IMR-90 (cell line): ENCODE measurements at regions not wholly inside any gene's neighbourhood (a gene's known extent, or its start where the extent isn't known, plus 50 kb on each side); places are given as distances from the start of the nearest gene placed in this dataset.
"Not testable (repeated sequence)": the region's sequence is repeated elsewhere in the genome, so short reads cannot be mapped to it uniquely, and the experiment has no call there.

Experiments used
- ATAC-seq: fragments of 200-7000 bp; cut with Tn5 transposase; 2 replicates; pipeline ENCODE4 v1.9.1; 2020; ENCODE audit warnings: low read depth, mild to moderate bottlenecking, moderate library complexity
- BruUV-seq: library from RNA; stranded (reverse); fragments of 400-500 nt; replicated peaks from 2 replicates; lab custom pipeline; 2021; lab: Mats Ljungman, UMichigan
- CTCF ChIA-PET: fragments of 300-600 bp; formaldehyde crosslinking; extraction: SDS; loops from one replicate; lab custom pipeline; 2021; ENCODE audit warnings: antibody characterized with exemption; lab: Yijun Ruan, JAX
- POLR2A ChIA-PET: fragments of 300-600 bp; sonication (Branson Sonifier 250); formaldehyde crosslinking; loops from one replicate; lab custom pipeline; 2022; ENCODE audit warnings: antibody characterized with exemption; ENCODE audit not compliant: unreplicated experiment; lab: Charles Lee
- DNase-seq: peaks from one replicate; pipeline ENCODE4 v3.0.0; 2013
- H2AFZ ChIP-seq: replicated peaks from 2 replicates; pipeline ENCODE3; 2013; ENCODE audit warnings: low read length, mild to moderate bottlenecking; ENCODE audit not compliant: poor library complexity
- H2AK5ac ChIP-seq: 2 replicates; pipeline ENCODE4 v1.6.1; 2013; ENCODE audit warnings: low read depth, low read length, inconsistent platforms
- H2AK9ac ChIP-seq: replicated peaks from 2 replicates; pipeline ENCODE3; 2013; ENCODE audit warnings: mild to moderate bottlenecking, low read depth, low read length, moderate library complexity; ENCODE audit not compliant: poor library complexity
- H2BK120ac ChIP-seq: 2 replicates; pipeline ENCODE4 v1.6.1; 2013; ENCODE audit warnings: low read depth, low read length, inconsistent platforms
- H2BK15ac ChIP-seq: 3 replicates; pipeline ENCODE4 v1.6.1; 2013; ENCODE audit warnings: low read depth, low read length, inconsistent platforms
- H2BK20ac ChIP-seq: 2 replicates; pipeline ENCODE4 v1.6.1; 2013; ENCODE audit warnings: low read depth, mild to moderate bottlenecking, inconsistent platforms, low read length, moderate library complexity
- H2BK5ac ChIP-seq: 2 replicates; pipeline ENCODE4 v1.6.1; 2013; ENCODE audit warnings: mild to moderate bottlenecking, low read depth, low read length, inconsistent platforms; ENCODE audit not compliant: poor library complexity, severe bottlenecking
- H3K14ac ChIP-seq: replicated peaks from 2 replicates; pipeline ENCODE4 v1.6.1; 2013; ENCODE audit warnings: low read depth, low read length, inconsistent platforms
- H3K18ac ChIP-seq: 2 replicates; pipeline ENCODE4 v1.6.1; 2013; ENCODE audit warnings: low read depth, low read length, control low read depth
- H3K23ac ChIP-seq: 2 replicates; pipeline ENCODE4 v1.6.1; 2013; ENCODE audit warnings: low read depth, low read length, inconsistent platforms
- H3K27ac ChIP-seq: 2 replicates; pipeline ENCODE4 v1.5.1; 2013; ENCODE audit warnings: mild to moderate bottlenecking, control low read depth, low read length; ENCODE audit not compliant: insufficient read depth
- H3K27me3 ChIP-seq: 2 replicates; pipeline ENCODE4 v1.6.1; 2013; ENCODE audit warnings: low read length; ENCODE audit not compliant: control insufficient read depth, insufficient read depth
- H3K36me3 ChIP-seq: 2 replicates; pipeline ENCODE4 v1.6.1; 2013; ENCODE audit warnings: low read length, mixed read lengths; ENCODE audit not compliant: control insufficient read depth, insufficient read depth
- H3K4ac ChIP-seq: 2 replicates; pipeline ENCODE4 v1.6.1; 2013; ENCODE audit warnings: low read depth, low read length, inconsistent platforms
- H3K4me1 ChIP-seq: 2 replicates; pipeline ENCODE4 v1.6.1; 2013; ENCODE audit warnings: low read length, mixed read lengths; ENCODE audit not compliant: control insufficient read depth, insufficient read depth
- H3K4me2 ChIP-seq: 2 replicates; pipeline ENCODE4 v1.6.1; 2013; ENCODE audit warnings: low read depth, mild to moderate bottlenecking, control low read depth, low read length, moderate library complexity
- H3K4me3 ChIP-seq: 2 replicates; pipeline ENCODE4 v1.5.1; 2013; ENCODE audit warnings: low read depth, mild to moderate bottlenecking, control low read depth, low read length, moderate library complexity; ENCODE audit not compliant: insufficient read depth
- H3K56ac ChIP-seq: 2 replicates; pipeline ENCODE4 v1.6.1; 2013; ENCODE audit warnings: low read length, inconsistent platforms; ENCODE audit not compliant: insufficient read depth; ENCODE audit errors: extremely low read depth
- H3K79me1 ChIP-seq, 2 experiments: 2 replicates each; pipeline ENCODE4 v1.6.1; 2013; ENCODE audit warnings: low read length in 2 of 2, inconsistent platforms in 1 of 2, low read depth in 1 of 2
- H3K9ac ChIP-seq: 2 replicates; pipeline ENCODE4 v1.6.1; 2013; ENCODE audit warnings: low read depth, low read length, control low read depth
- H3K9me1 ChIP-seq: 2 replicates; pipeline ENCODE4 v1.6.1; 2013; ENCODE audit warnings: low read length, inconsistent platforms; ENCODE audit not compliant: insufficient read depth
- H3K9me3 ChIP-seq: 2 replicates; pipeline ENCODE4 v1.6.1; 2013; ENCODE audit warnings: low read length; ENCODE audit not compliant: control insufficient read depth, insufficient read depth
- H4K20me1 ChIP-seq: 2 replicates; pipeline ENCODE4 v1.6.1; 2013; ENCODE audit warnings: low read length, inconsistent platforms; ENCODE audit not compliant: insufficient read depth
- H4K5ac ChIP-seq: 2 replicates; pipeline ENCODE4 v1.6.1; 2013; ENCODE audit warnings: mild to moderate bottlenecking, low read depth, low read length, control low read depth
- H4K8ac ChIP-seq, 2 experiments: 2 replicates each; pipeline ENCODE4 v1.6.1; 2013; ENCODE audit warnings: low read depth in 2 of 2, low read length in 2 of 2, control low read depth in 1 of 2, inconsistent platforms in 1 of 2
- H4K91ac ChIP-seq: 2 replicates; pipeline ENCODE4 v1.6.1; 2013; ENCODE audit warnings: low read depth, low read length, inconsistent platforms; ENCODE audit not compliant: insufficient read depth
- WGBS, 2 experiments: methylation state at CpG; one replicate each; pipeline versions ENCODE4 v1.1.5 to v1.1.7; 2013; ENCODE audit warnings: missing lambda C conversion rate in 2 of 2; ENCODE audit not compliant: insufficient read length in 1 of 2; ENCODE audit errors: extremely low coverage in 2 of 2; 5-methylcytosine and 5-hydroxymethylcytosine counted together
- dilution Hi-C: fragments of 300-500 bp; cut with HindIII; formaldehyde crosslinking; loops from one replicate; pipeline ENCODE4 v1.14.3; 2018; ENCODE audit warnings: low sequenced_read_pairs; ENCODE audit not compliant: unreplicated experiment
- in situ Hi-C: fragments of 300-500 bp; cut with MboI; formaldehyde crosslinking; loops from 3 replicates; pipeline ENCODE4 v1.14.3; 2019; ENCODE audit warnings: low sequenced_read_pairs, inconsistent platforms, mixed read lengths
- intact Hi-C: fragments of 100-400 bp; cut with micrococcal nuclease; formaldehyde crosslinking; loops from 2 replicates; pipeline ENCODE4 v1.10.0; 2022

- WGBS, 2 experiments: no CpG with 5 or more reads among the region's 3 CpGs
- H2BK120ac ChIP-seq, H3K56ac ChIP-seq, H2BK15ac ChIP-seq, H3K27ac ChIP-seq, H2AK5ac ChIP-seq, H3K9ac ChIP-seq, H3K4ac ChIP-seq, H3K14ac ChIP-seq, H3K36me3 ChIP-seq, dilution Hi-C loops, H2AK9ac ChIP-seq, ATAC-seq, CTCF ChIA-PET, H3K9me3 ChIP-seq, H4K8ac ChIP-seq, H3K23ac ChIP-seq, H2AFZ ChIP-seq, H3K79me1 ChIP-seq, POLR2A ChIA-PET, H3K18ac ChIP-seq, H4K5ac ChIP-seq, H3K4me1 ChIP-seq, BruUV-seq, H3K4me3 ChIP-seq, H2BK5ac ChIP-seq, H3K9me1 ChIP-seq, in situ Hi-C loops, H3K27me3 ChIP-seq, H4K20me1 ChIP-seq, DNase-seq, intact Hi-C loops, H2BK20ac ChIP-seq, H4K91ac ChIP-seq, H3K4me2 ChIP-seq: not testable (repeated sequence)
These were observed 98.6 kb upstream of the DEFB108B start for GRCh38 chr11:71734368-71734767.

DNA sequence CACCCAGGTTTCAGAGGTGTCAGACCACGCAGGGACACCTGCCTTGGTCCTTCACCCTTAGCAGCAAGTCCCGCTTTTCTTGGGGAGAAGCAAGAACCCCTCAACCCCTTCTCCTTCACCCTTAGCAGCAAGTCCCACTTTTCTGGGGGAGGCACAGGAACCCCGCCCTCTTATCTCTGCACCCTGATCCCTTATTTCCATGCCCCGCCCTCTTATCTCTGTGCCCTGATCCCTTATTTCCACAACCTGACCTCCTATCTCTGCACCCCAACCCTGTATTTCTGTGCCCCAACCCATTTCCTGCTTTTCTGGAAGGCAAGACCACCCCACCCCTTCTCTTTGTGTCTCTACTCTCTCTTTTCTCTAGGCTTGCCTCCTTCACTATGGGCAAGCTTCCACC, 94.7 kb upstream of the DEFB108B start:
- H3K4ac ChIP-seq, ATAC-seq, H3K27ac ChIP-seq, H2AK9ac ChIP-seq, H2AFZ ChIP-seq, H2BK120ac ChIP-seq, H4K5ac ChIP-seq, H3K56ac ChIP-seq, dilution Hi-C loops, H3K9me3 ChIP-seq, H3K4me2 ChIP-seq, H3K36me3 ChIP-seq, H3K4me1 ChIP-seq, BruUV-seq, POLR2A ChIA-PET, H2BK20ac ChIP-seq, H4K20me1 ChIP-seq, H2BK5ac ChIP-seq, H3K27me3 ChIP-seq, CTCF ChIA-PET, H2AK5ac ChIP-seq, H3K14ac ChIP-seq, H3K9ac ChIP-seq, in situ Hi-C loops, intact Hi-C loops, H3K4me3 ChIP-seq, H4K8ac ChIP-seq, H4K91ac ChIP-seq, H3K23ac ChIP-seq, DNase-seq, H3K18ac ChIP-seq, H3K79me1 ChIP-seq, H2BK15ac ChIP-seq, H3K9me1 ChIP-seq: not testable (repeated sequence)
- 50% methylated on average over 2 of the region's 4 CpGs; no CpG with 5 or more reads in 1 of the 2 experiments for WGBS, 2 experiments
